DOHH2 (cell line): ENCODE measurements at regions not wholly inside any gene's neighbourhood (a gene's known extent, or its start where the extent isn't known, plus 50 kb on each side); places are given as distances from the start of the nearest gene placed in this dataset.

Experiments used
- EZH2phosphoT487 ChIP-seq: fragments of 200-600 bp; sonication (generic); IDR thresholded peaks from 2 replicates; pipeline ENCODE4 v1.6.1; 2017; ENCODE audit warnings: borderline replicate concordance, mild to moderate bottlenecking, antibody characterized with exemption, low read length, moderate library complexity, mixed read lengths
- TF ChIP-seq, protein P1 (sequence below): fragments of 200-600 bp; sonication (generic); IDR thresholded peaks from one replicate; pipeline ENCODE4 v1.5.1; 2014; ENCODE audit warnings: antibody characterized with exemption, mild to moderate bottlenecking, low read depth, low read length; ENCODE audit not compliant: poor library complexity, severe bottlenecking

GRCh38 chr2:41204315-41204714 lies 752.4 kb upstream of the SLC8A1 start:
- TF ChIP-seq, protein P1, sequence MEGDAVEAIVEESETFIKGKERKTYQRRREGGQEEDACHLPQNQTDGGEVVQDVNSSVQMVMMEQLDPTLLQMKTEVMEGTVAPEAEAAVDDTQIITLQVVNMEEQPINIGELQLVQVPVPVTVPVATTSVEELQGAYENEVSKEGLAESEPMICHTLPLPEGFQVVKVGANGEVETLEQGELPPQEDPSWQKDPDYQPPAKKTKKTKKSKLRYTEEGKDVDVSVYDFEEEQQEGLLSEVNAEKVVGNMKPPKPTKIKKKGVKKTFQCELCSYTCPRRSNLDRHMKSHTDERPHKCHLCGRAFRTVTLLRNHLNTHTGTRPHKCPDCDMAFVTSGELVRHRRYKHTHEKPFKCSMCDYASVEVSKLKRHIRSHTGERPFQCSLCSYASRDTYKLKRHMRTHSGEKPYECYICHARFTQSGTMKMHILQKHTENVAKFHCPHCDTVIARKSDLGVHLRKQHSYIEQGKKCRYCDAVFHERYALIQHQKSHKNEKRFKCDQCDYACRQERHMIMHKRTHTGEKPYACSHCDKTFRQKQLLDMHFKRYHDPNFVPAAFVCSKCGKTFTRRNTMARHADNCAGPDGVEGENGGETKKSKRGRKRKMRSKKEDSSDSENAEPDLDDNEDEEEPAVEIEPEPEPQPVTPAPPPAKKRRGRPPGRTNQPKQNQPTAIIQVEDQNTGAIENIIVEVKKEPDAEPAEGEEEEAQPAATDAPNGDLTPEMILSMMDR = no peak
- TF ChIP-seq EZH2phosphoT487 = no peak
